A549 (cell line): ENCODE measurements at regions not wholly inside any gene's neighbourhood (a gene's known extent, or its start where the extent isn't known, plus 50 kb on each side); places are given as distances from the start of the nearest gene placed in this dataset.

Source experiments
- HMGXB4 ChIP-seq: fragments of 250-450 bp; sonication (Bioruptor Pico); IDR thresholded peaks from 2 replicates; pipeline ENCODE4 v1.5.0; 2021; ENCODE audit warnings: mild to moderate bottlenecking, moderate library complexity, borderline replicate concordance
- RFX5 ChIP-seq: fragments of 450-650 bp; IDR thresholded peaks from 2 replicates; pipeline ENCODE4 v1.7.1; 2014; ENCODE audit warnings: antibody characterized with exemption, mild to moderate bottlenecking, moderate library complexity
- TF ChIP-seq, protein P1 (sequence below): fragments of 150-350 bp; IDR thresholded peaks from 2 replicates; pipeline ENCODE4 v1.6.1; 2014; ENCODE audit warnings: low read depth, mild to moderate bottlenecking, low read length

GRCh38 chr4:3386526-3386925 lies 55.2 kb upstream of the HGFAC start:
- TF ChIP-seq HMGXB4 (CRISPR knock-in tag) (no peak), RFX5 (no peak)
- TF ChIP-seq, protein P1, sequence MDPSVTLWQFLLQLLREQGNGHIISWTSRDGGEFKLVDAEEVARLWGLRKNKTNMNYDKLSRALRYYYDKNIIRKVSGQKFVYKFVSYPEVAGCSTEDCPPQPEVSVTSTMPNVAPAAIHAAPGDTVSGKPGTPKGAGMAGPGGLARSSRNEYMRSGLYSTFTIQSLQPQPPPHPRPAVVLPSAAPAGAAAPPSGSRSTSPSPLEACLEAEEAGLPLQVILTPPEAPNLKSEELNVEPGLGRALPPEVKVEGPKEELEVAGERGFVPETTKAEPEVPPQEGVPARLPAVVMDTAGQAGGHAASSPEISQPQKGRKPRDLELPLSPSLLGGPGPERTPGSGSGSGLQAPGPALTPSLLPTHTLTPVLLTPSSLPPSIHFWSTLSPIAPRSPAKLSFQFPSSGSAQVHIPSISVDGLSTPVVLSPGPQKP, result no peak
